DND-41 (cell line): ENCODE measurements at regions not wholly inside any gene's neighbourhood (a gene's known extent, or its start where the extent isn't known, plus 50 kb on each side); places are given as distances from the start of the nearest gene placed in this dataset.

ENCODE experiments used
- ATAC-seq: fragments of 200-7000 bp; cut with Tn5 transposase; 3 replicates; pipeline ENCODE4 v1.9.1; 2021; ENCODE audit warnings: low read depth; ENCODE audit not compliant: insufficient read depth
- DNase-seq: peaks from one replicate; pipeline ENCODE4 v3.0.0-alpha.2; 2020
- H2AFZ ChIP-seq: 2 replicates; pipeline ENCODE4 v1.6.0; 2012; ENCODE audit warnings: low read depth, low read length
- H3K27ac ChIP-seq: 2 replicates; pipeline ENCODE4 v1.5.1; 2012; ENCODE audit warnings: low read length, inconsistent platforms
- H3K27me3 ChIP-seq: fragments of 200-600 bp; sonication (generic); 2 replicates; pipeline ENCODE4 v1.6.0; 2012; ENCODE audit warnings: low read length, mild to moderate bottlenecking, inconsistent platforms; ENCODE audit not compliant: insufficient read depth, poor library complexity
- H3K36me3 ChIP-seq: 2 replicates; pipeline ENCODE4 v1.5.1; 2012; ENCODE audit warnings: low read length, inconsistent platforms; ENCODE audit not compliant: insufficient read depth
- H3K4me1 ChIP-seq: 2 replicates; pipeline ENCODE4 v1.5.1; 2012; ENCODE audit warnings: mild to moderate bottlenecking, low read length; ENCODE audit not compliant: insufficient read depth
- H3K4me2 ChIP-seq: 2 replicates; pipeline ENCODE4 v1.6.0; 2012; ENCODE audit warnings: mild to moderate bottlenecking, moderate library complexity, low read length, inconsistent platforms; ENCODE audit not compliant: insufficient read depth
- H3K4me3 ChIP-seq, 2 experiments: fragments of 200-600 bp in 1 of 2; shearing (Covaris generic) in 1 of 2; 2 replicates each; pipeline ENCODE4 v1.5.1; 2012 to 2016; ENCODE audit warnings: inconsistent platforms in 2 of 2, low read length in 2 of 2, mild to moderate bottlenecking in 2 of 2, low read depth in 1 of 2, moderate library complexity in 1 of 2
- H3K79me2 ChIP-seq: 2 replicates; pipeline ENCODE4 v1.6.0; 2012; ENCODE audit warnings: low read length, inconsistent platforms; ENCODE audit not compliant: insufficient read depth
- H3K9ac ChIP-seq: 2 replicates; pipeline ENCODE4 v1.6.0; 2012; ENCODE audit warnings: low read depth, mild to moderate bottlenecking, inconsistent platforms, low read length, moderate library complexity
- H3K9me3 ChIP-seq: 2 replicates; pipeline ENCODE4 v1.5.1; 2012; ENCODE audit warnings: low read length, moderate library complexity, mild to moderate bottlenecking, inconsistent platforms; ENCODE audit not compliant: insufficient read depth, severe bottlenecking
- H4K20me1 ChIP-seq: 2 replicates; pipeline ENCODE4 v1.6.0; 2012; ENCODE audit warnings: low read length; ENCODE audit not compliant: insufficient read depth
- EZH2 ChIP-seq: IDR thresholded peaks from 3 replicates; pipeline ENCODE4 v1.6.1; 2012; ENCODE audit warnings: borderline replicate concordance, low read depth, mild to moderate bottlenecking, moderate library complexity, low read length, inconsistent platforms; ENCODE audit not compliant: severe bottlenecking
- TF ChIP-seq, protein P1 (sequence below): IDR thresholded peaks from 2 replicates; pipeline ENCODE4 v1.5.1; 2012; ENCODE audit warnings: borderline replicate concordance, low read length, moderate library complexity, mild to moderate bottlenecking; ENCODE audit not compliant: poor library complexity, severe bottlenecking; ENCODE audit errors: extremely low read depth

DNA sequence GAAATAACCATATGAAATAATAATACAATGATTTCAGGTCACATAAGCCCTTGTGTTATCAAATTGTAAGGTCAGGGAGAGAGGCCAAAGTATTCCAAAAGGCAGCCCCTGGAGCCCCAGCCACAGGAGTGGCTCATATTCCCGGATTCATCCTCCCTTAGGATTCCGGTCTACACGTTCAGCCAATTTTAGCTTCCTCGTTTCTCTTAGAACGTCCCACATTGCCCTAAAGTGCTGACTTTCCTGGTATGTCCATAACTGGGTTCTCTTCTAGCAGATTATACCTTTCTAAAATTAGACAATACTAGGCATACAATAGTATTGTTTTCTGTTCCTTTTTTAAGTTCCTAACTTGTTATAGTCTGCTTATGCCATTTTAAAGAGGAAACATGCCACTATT, 192.7 kb upstream of the NOX3 start:
- Histone ChIP-seq H3K27me3 (no peaks in the 10 kb centered on the region), H3K4me2 (no peak overlapping the region), H3K27ac (no peak overlapping the region), H3K9ac (no peak overlapping the region), H3K9me3 (no peaks in the 10 kb centered on the region), H3K79me2 (no peaks in the 10 kb centered on the region), H3K4me3 (no peak overlapping the region), H3K36me3 (no peaks in the 10 kb centered on the region), H3K4me1 (no peaks in the 10 kb centered on the region), H4K20me1 (no peaks in the 10 kb centered on the region), H2AFZ (no peak overlapping the region)
- DNase-seq (no peak), ATAC-seq (no peak)
- TF ChIP-seq, protein P1, sequence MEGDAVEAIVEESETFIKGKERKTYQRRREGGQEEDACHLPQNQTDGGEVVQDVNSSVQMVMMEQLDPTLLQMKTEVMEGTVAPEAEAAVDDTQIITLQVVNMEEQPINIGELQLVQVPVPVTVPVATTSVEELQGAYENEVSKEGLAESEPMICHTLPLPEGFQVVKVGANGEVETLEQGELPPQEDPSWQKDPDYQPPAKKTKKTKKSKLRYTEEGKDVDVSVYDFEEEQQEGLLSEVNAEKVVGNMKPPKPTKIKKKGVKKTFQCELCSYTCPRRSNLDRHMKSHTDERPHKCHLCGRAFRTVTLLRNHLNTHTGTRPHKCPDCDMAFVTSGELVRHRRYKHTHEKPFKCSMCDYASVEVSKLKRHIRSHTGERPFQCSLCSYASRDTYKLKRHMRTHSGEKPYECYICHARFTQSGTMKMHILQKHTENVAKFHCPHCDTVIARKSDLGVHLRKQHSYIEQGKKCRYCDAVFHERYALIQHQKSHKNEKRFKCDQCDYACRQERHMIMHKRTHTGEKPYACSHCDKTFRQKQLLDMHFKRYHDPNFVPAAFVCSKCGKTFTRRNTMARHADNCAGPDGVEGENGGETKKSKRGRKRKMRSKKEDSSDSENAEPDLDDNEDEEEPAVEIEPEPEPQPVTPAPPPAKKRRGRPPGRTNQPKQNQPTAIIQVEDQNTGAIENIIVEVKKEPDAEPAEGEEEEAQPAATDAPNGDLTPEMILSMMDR = no peak
- TF ChIP-seq EZH2 = no peak

DNA sequence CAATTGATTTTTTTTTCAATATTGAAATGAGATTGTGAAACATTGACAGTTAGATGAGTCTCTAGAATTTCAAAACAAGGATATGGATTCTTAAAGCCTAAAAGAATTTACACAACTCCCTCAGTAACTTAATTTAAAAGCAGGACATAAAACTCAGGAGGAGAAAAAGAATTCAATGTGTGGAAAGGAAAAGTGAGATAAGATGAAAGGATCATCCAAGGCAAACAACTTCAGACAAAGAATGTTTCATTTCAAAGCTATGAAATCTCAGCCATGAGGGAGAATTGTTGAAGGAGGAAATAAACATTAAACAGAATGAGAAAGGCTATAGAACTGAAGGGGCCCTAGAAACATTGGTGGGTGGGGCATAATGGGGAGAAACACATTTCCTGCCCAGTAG, 191.7 kb upstream of the NOX3 start:
- Histone ChIP-seq H3K4me2 (no peak overlapping the region), H3K27ac (no peak overlapping the region)

DNA sequence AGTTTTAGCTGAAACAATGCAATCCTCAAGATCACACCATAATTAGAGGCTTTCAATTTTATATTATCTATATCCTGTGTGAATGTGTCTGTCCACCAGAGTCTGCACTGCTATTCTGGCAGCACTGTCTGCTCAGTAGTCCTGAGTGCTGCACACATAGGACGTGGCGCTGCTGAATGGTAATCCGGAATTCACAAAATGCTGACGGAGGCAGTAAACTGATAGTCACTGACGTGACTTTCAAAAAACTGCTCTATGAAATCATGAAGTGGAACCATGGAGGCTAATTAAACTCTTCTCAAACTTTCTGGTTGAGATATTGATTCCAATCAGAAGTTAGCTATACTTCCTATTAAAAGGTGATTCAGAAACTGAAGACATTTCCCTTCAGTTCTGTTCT, 190.8 kb upstream of the NOX3 start:
- H3K4me1 ChIP-seq = no peaks in the 10 kb centered on the region
- ATAC-seq = no peak
- H3K4me3 ChIP-seq = no peak overlapping the region
- no peak overlapping the region for H3K4me2 ChIP-seq
- no peak for DNase-seq
- H3K9me3 ChIP-seq = no peaks in the 10 kb centered on the region
- no peak for TF ChIP-seq EZH2
- TF ChIP-seq, protein P1 = no peak
- no peaks in the 10 kb centered on the region for H4K20me1 ChIP-seq
- H3K36me3 ChIP-seq = no peaks in the 10 kb centered on the region
- no peak overlapping the region for H3K9ac ChIP-seq
- H3K27ac ChIP-seq = no peak overlapping the region
- no peaks in the 10 kb centered on the region for H3K79me2 ChIP-seq
- no peak overlapping the region for H2AFZ ChIP-seq
- H3K27me3 ChIP-seq = no peaks in the 10 kb centered on the region

More for the DNA sequence above, 191.7 kb upstream of the NOX3 start:
- Histone ChIP-seq H3K4me3 (no peak overlapping the region), H3K9ac (no peak overlapping the region), H3K27me3 (no peaks in the 10 kb centered on the region), H3K79me2 (no peaks in the 10 kb centered on the region), H3K36me3 (no peaks in the 10 kb centered on the region), H4K20me1 (no peaks in the 10 kb centered on the region), H2AFZ (no peak overlapping the region), H3K9me3 (no peaks in the 10 kb centered on the region), H3K4me1 (no peaks in the 10 kb centered on the region)
- no peak for TF ChIP-seq EZH2
- TF ChIP-seq, protein P1 = no peak
- ATAC-seq (no peak), DNase-seq (no peak)

DNA sequence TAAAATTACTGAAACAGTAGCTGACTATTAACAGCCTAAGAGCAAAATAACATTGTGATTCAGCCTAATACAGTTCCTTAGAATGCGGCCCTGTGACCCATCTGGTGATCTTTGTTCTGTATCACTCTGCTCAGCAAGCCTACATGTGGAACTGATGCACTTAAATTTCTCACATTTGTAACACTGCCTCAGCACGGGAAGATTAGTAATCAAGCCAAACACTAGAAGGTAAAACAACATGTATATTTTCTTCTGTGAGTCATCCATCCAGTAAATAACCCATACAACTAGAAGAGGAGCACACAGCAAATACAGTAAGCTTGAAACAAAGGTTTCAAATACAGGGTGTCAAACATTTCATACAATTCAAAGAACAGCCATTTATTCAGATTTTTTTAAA, 189.7 kb upstream of the NOX3 start:
- DNase-seq = no peak
- no peak overlapping the region for H3K4me2 ChIP-seq
- TF ChIP-seq EZH2 = no peak
- TF ChIP-seq, protein P1 = no peak
- no peaks in the 10 kb centered on the region for H3K4me1 ChIP-seq
- H3K9ac ChIP-seq = no peak overlapping the region
- H3K36me3 ChIP-seq = no peaks in the 10 kb centered on the region
- no peak overlapping the region for H3K4me3 ChIP-seq
- ATAC-seq = no peak
- no peak overlapping the region for H2AFZ ChIP-seq
- H3K27ac ChIP-seq = no peak overlapping the region
- no peaks in the 10 kb centered on the region for H3K79me2 ChIP-seq
- H3K9me3 ChIP-seq = no peaks in the 10 kb centered on the region
- no peaks in the 10 kb centered on the region for H4K20me1 ChIP-seq
- H3K27me3 ChIP-seq = no peaks in the 10 kb centered on the region
